Astrocyte of the spinal cord (primary cell): ENCODE measurements at regions not wholly inside any gene's neighbourhood (a gene's known extent, or its start where the extent isn't known, plus 50 kb on each side); places are given as distances from the start of the nearest gene placed in this dataset.
"Not testable (repeated sequence)": the region's sequence is repeated elsewhere in the genome, so short reads cannot be mapped to it uniquely, and the experiment has no call there.

Source experiments
- DNase-seq: peaks from one replicate; pipeline ENCODE4 v3.0.0; 2011; ENCODE audit warnings: low read depth, low spot score
- H3K4me3 ChIP-seq: 2 replicates; pipeline ENCODE4 v1.5.1; 2011; ENCODE audit warnings: low read depth, mild to moderate bottlenecking, low read length, moderate library complexity
- in situ Hi-C: cut with HindIII; loops from 2 replicates; pipeline ENCODE4 v1.10.0; 2017; ENCODE audit warnings: low sequenced_read_pairs
- TF ChIP-seq, protein P1 (sequence below): IDR thresholded peaks from 2 replicates; pipeline ENCODE4 v1.5.1; 2012; ENCODE audit warnings: low read depth, mild to moderate bottlenecking, low read length, inconsistent platforms

DNA sequence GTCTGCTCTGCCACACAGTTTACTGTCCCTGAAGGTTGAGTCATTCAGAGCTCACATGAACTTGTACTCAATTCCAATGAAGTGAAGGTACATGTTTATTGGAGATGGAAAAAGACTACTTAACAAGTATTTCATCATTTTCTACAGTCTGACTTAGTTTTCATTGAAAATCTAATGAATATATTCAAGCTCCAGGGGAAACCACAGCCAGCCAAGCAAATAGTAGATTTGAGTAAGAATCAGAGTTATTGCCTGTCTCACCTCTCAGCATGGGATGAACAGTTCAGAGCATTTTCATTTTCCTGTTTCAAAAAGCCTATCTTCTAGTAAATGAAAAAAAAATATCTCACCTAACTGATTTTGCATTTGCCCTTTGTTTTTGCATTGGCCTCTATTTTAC lies 1249.4 kb upstream of the DIAPH2 start:
- TF ChIP-seq, protein P1, sequence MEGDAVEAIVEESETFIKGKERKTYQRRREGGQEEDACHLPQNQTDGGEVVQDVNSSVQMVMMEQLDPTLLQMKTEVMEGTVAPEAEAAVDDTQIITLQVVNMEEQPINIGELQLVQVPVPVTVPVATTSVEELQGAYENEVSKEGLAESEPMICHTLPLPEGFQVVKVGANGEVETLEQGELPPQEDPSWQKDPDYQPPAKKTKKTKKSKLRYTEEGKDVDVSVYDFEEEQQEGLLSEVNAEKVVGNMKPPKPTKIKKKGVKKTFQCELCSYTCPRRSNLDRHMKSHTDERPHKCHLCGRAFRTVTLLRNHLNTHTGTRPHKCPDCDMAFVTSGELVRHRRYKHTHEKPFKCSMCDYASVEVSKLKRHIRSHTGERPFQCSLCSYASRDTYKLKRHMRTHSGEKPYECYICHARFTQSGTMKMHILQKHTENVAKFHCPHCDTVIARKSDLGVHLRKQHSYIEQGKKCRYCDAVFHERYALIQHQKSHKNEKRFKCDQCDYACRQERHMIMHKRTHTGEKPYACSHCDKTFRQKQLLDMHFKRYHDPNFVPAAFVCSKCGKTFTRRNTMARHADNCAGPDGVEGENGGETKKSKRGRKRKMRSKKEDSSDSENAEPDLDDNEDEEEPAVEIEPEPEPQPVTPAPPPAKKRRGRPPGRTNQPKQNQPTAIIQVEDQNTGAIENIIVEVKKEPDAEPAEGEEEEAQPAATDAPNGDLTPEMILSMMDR: no peak
- DNase-seq: no peak
- H3K4me3 ChIP-seq: no peak overlapping the region
- in situ Hi-C loops: no loop called here

DNA sequence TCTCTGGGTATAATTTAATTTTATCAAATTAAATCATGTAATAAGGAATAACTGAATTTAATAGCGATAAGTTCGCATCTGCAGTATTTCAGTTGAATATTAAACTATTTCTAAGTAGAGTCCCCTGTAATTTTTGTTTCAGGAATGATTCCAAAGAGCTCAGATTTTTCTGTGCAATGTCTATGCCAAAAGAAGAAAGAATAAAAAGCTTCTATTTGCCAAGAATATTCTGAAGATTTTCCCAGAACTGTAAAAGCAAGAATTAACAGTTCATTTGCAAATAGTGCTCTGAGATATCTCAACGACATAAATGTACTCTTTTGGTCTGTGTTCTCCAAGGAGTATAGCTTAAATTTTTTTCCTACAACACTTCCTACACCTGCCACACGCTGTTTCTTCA lies 1242.8 kb upstream of the DIAPH2 start:
- DNase-seq: no peak
- in situ Hi-C loops: no loop called here
- H3K4me3 ChIP-seq: no peak overlapping the region
- TF ChIP-seq, protein P1: no peak

DNA sequence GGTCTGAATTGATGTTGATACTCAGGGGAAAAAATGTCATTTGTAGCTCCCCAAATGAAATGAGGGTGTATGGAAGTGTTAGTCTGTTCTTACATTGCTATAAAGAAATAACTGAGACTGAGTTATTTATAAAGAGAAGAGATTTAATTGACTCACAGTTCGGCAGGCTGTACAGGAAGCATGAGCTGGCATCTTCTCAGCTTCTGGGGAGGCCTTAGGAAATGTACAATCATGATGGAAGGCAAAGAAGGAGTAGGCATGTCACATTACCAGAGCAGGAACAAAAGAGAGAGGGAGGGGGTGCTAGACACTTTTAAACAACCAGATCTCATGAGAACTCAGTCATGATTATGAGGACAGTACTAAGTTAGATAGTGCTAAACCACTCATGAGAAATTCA lies 1199.9 kb upstream of the DIAPH2 start:
- no peak overlapping the region for H3K4me3 ChIP-seq
- TF ChIP-seq, protein P1: no peak
- DNase-seq: no peak
- in situ Hi-C loops: no loop called here

DNA sequence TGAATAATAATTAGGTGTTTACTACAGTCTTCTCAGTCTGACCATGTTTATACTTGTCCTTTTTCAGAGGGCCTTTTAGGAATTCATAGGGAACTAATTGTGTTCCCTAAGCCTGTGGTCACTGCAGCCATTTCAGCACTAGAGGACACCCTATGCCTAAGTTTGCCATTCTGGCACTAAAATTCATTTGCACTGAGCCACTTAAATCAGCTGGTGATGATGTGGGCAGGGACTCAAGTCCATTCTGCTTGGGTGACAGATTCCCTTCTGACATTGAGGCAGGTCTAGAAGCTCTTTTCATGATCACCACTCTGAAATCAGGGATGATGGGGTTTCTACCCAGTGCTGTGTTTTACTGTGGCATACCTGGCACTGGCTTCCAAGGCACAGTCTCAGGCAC lies 1178.9 kb upstream of the DIAPH2 start:
- H3K4me3 ChIP-seq: no peak overlapping the region
- TF ChIP-seq, protein P1: no peak
- in situ Hi-C loops: no loop called here
- DNase-seq: no peak

DNA sequence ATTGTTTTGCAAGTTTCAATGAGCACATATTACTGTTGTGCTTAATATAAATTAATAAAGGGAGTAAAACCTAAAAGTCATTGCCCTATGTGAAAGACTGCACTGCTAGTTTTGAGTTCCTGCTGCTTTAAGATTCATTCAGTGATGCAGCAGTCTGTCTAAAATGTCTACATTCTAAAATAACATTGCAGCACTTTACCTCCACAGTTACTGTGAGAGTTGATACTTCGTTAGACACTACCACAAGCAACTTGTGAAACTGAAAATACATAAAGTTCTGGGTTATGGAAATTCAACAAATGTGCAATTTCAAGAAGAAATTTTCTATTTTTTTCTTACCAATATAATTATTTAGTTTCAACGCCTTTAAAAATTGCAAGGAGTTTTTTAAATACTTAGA lies 1175.2 kb upstream of the DIAPH2 start:
- no peak for DNase-seq
- H3K4me3 ChIP-seq: no peak overlapping the region
- TF ChIP-seq, protein P1: no peak
- in situ Hi-C loops: no loop called here

DNA sequence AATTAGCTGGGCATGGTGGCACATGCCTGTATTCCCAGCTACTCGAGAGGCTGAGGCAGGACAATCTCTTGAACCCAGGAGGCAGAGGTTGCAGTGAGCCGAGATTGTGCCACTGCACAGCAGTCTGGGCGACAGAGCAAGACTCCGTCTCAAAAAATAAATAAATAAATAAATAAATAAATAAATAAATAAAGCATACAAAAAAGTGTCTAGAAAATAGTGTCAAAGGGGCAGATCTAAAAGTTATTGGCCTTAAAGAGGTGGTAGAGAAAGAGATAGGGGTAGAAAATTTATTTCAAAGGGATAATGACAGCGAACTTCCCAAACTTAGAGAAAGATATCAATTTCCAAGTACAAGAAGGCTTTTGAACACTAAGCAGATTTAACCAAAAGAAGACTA lies 1160.6 kb upstream of the DIAPH2 start:
- in situ Hi-C loops, H3K4me3 ChIP-seq, DNase-seq: not testable (repeated sequence)

DNA sequence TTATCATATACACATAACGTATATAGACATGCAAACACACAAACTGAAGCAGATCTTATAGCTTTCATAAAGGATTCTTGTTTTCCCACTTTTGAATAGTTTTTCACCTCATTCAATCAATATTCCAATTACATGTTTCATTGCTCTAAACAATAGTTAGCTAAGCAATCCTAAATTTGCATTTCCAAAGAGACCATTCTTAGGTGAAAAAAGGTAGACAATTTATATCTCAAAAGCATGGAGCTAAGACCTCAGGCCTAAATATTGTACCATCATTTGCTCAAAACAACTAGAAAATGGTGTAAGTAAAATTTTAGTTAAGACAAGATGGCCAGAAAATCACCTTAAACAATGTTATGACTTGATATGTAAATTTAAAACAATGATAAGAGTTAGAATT lies 1148.5 kb upstream of the DIAPH2 start:
- no peak for DNase-seq
- in situ Hi-C loops: no loop called here
- TF ChIP-seq, protein P1: no peak
- H3K4me3 ChIP-seq: no peak overlapping the region
